OCI-LY1 (cell line): ENCODE measurements at regions not wholly inside any gene's neighbourhood (a gene's known extent, or its start where the extent isn't known, plus 50 kb on each side); places are given as distances from the start of the nearest gene placed in this dataset.

ENCODE experiments used
- H2AFZ ChIP-seq: fragments of 200-600 bp; sonication (generic), shearing (Covaris generic); 2 replicates; pipeline ENCODE4 v1.6.0; 2014; ENCODE audit warnings: antibody characterized with exemption, mild to moderate bottlenecking, low read length
- H3F3A ChIP-seq: fragments of 200-600 bp; sonication (generic), shearing (Covaris generic); 2 replicates; pipeline ENCODE4 v1.6.0; 2014; ENCODE audit warnings: mild to moderate bottlenecking, antibody characterized with exemption, low read length, moderate library complexity; ENCODE audit not compliant: insufficient read depth
- H3K27ac ChIP-seq: fragments of 200-600 bp; sonication (generic); 2 replicates; pipeline ENCODE4 v1.5.1; 2014; ENCODE audit warnings: low read length, mixed run types, mild to moderate bottlenecking, low read depth; ENCODE audit not compliant: poor library complexity, severe bottlenecking
- H3K27me3 ChIP-seq: fragments of 200-600 bp; sonication (generic); 2 replicates; pipeline ENCODE4 v1.6.0; 2014; ENCODE audit warnings: antibody characterized with exemption, mild to moderate bottlenecking, low read length, moderate library complexity; ENCODE audit not compliant: insufficient read depth
- H3K36me3 ChIP-seq: fragments of 200-600 bp; sonication (generic); 2 replicates; pipeline ENCODE4 v1.6.1; 2014; ENCODE audit warnings: mild to moderate bottlenecking, antibody characterized with exemption, low read length, moderate library complexity, mixed read lengths; ENCODE audit not compliant: insufficient read depth
- H3K4me1 ChIP-seq: fragments of 200-600 bp; sonication (generic); 2 replicates; pipeline ENCODE4 v1.5.1; 2014; ENCODE audit warnings: mild to moderate bottlenecking, low read length, moderate library complexity; ENCODE audit not compliant: insufficient read depth, severe bottlenecking
- H3K4me2 ChIP-seq: fragments of 200-600 bp; sonication (generic), shearing (Covaris generic); 2 replicates; pipeline ENCODE4 v1.6.1; 2014; ENCODE audit warnings: low read length
- H3K4me3 ChIP-seq: fragments of 200-600 bp; sonication (generic); 2 replicates; pipeline ENCODE4 v1.5.1; 2014; ENCODE audit warnings: low read length, low read depth, mild to moderate bottlenecking, mixed read lengths; ENCODE audit not compliant: poor library complexity, severe bottlenecking
- H3K79me2 ChIP-seq: fragments of 200-600 bp; shearing (Covaris generic); 2 replicates; pipeline ENCODE4 v1.6.1; 2016; ENCODE audit warnings: mixed run types, low read length, mixed read lengths; ENCODE audit not compliant: insufficient read depth
- H3K9ac ChIP-seq: fragments of 200-600 bp; sonication (generic), shearing (Covaris generic); 2 replicates; pipeline ENCODE4 v1.6.1; 2014; ENCODE audit warnings: mild to moderate bottlenecking, low read length, mixed read lengths
- H3K9me2 ChIP-seq: fragments of 200-600 bp; sonication (generic), shearing (Covaris generic); 2 replicates; pipeline ENCODE4 v1.6.1; 2014; ENCODE audit warnings: low read depth, mild to moderate bottlenecking, low read length, mixed read lengths
- H3K9me3 ChIP-seq: fragments of 200-600 bp; shearing (Covaris generic); 2 replicates; pipeline ENCODE4 v1.6.1; 2014; ENCODE audit warnings: low read length, mixed read lengths
- H4K20me1 ChIP-seq: fragments of 200-600 bp; sonication (generic), shearing (Covaris generic); 2 replicates; pipeline ENCODE4 v1.6.0; 2016; ENCODE audit warnings: mild to moderate bottlenecking, low read length; ENCODE audit not compliant: insufficient read depth
- EZH2 ChIP-seq: fragments of 200-600 bp; sonication (generic), shearing (Covaris generic); IDR thresholded peaks from 2 replicates; pipeline ENCODE4 v1.8.0; 2017; ENCODE audit warnings: borderline replicate concordance, mixed run types, mild to moderate bottlenecking, antibody characterized with exemption, low read length, moderate library complexity, mixed read lengths
- TF ChIP-seq, protein P1 (sequence below): fragments of 200-600 bp; sonication (generic), shearing (Covaris generic); IDR thresholded peaks from 2 replicates; pipeline ENCODE4 v1.5.1; 2017; ENCODE audit warnings: mild to moderate bottlenecking, antibody characterized with exemption, low read length, moderate library complexity, mixed read lengths

DNA sequence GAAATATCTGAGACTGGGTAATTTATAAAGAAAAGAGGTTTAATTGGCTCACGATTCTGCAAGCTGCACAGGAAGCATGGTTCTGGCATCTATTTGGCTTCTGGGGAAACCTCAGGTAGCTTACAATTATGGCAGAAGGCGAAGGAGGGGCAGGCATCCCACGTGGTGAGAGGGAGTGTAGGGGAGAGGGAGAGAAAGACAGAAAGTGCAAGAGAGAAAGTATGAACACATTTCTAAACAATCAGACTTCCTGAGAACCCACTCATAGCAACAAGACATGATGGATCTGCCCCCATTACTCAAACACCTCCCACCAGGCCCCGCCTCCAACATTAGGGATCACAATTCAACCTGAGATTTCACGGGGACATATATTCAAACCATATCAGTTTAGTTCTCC lies 107.4 kb downstream of the PERP start:
- Histone ChIP-seq H2AFZ (no peak overlapping the region), H3K4me2 (no peak overlapping the region), H3F3A (no peaks in the 10 kb centered on the region), H3K27me3 (no peaks in the 10 kb centered on the region), H3K36me3 (no peaks in the 10 kb centered on the region), H3K9me3 (peaks cover 3% of the 10 kb centered on the region; the same call in 1 of the 2 replicates), H3K4me1 (no peaks in the 10 kb centered on the region), H4K20me1 (no peaks in the 10 kb centered on the region), H3K27ac (no peak overlapping the region), H3K79me2 (no peaks in the 10 kb centered on the region), H3K4me3 (no peak overlapping the region), H3K9me2 (no peaks in the 10 kb centered on the region), H3K9ac (no peak overlapping the region)
- no peak for TF ChIP-seq EZH2

- Histone ChIP-seq H3K79me2 (no peaks in the 10 kb centered on the region), H3K27ac (no peak overlapping the region)
Measured at GRCh38 chr6:138000941-138001340, 106.3 kb downstream of the PERP start.

GRCh38 chr6:138001750-138002349 lies 105.4 kb downstream of the PERP start:
- TF ChIP-seq, protein P1, sequence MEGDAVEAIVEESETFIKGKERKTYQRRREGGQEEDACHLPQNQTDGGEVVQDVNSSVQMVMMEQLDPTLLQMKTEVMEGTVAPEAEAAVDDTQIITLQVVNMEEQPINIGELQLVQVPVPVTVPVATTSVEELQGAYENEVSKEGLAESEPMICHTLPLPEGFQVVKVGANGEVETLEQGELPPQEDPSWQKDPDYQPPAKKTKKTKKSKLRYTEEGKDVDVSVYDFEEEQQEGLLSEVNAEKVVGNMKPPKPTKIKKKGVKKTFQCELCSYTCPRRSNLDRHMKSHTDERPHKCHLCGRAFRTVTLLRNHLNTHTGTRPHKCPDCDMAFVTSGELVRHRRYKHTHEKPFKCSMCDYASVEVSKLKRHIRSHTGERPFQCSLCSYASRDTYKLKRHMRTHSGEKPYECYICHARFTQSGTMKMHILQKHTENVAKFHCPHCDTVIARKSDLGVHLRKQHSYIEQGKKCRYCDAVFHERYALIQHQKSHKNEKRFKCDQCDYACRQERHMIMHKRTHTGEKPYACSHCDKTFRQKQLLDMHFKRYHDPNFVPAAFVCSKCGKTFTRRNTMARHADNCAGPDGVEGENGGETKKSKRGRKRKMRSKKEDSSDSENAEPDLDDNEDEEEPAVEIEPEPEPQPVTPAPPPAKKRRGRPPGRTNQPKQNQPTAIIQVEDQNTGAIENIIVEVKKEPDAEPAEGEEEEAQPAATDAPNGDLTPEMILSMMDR, result peak; percentile 88
- TF ChIP-seq EZH2, result no peak
- Histone ChIP-seq H3K4me3 (no peak overlapping the region), H3K4me1 (no peaks in the 10 kb centered on the region), H3K36me3 (no peaks in the 10 kb centered on the region), H3K9ac (no peak overlapping the region), H3K79me2 (no peaks in the 10 kb centered on the region), H3K27ac (no peak overlapping the region), H3K9me2 (no peaks in the 10 kb centered on the region), H3F3A (no peaks in the 10 kb centered on the region), H3K27me3 (no peaks in the 10 kb centered on the region), H2AFZ (no peak overlapping the region), H3K9me3 (peaks cover 3% of the 10 kb centered on the region; the same call in 1 of the 2 replicates), H3K4me2 (no peak overlapping the region), H4K20me1 (no peaks in the 10 kb centered on the region)

More at GRCh38 chr6:138000941-138001340, 106.3 kb downstream of the PERP start:
- H3K4me3 ChIP-seq, result no peak overlapping the region
- H3K27me3 ChIP-seq, result no peaks in the 10 kb centered on the region
- no peaks in the 10 kb centered on the region for H3K36me3 ChIP-seq
- TF ChIP-seq, protein P1, result no peak
- no peak for TF ChIP-seq EZH2
- no peaks in the 10 kb centered on the region for H3K4me1 ChIP-seq
- no peaks in the 10 kb centered on the region for H4K20me1 ChIP-seq
- no peaks in the 10 kb centered on the region for H3K9me2 ChIP-seq
- no peak overlapping the region for H3K9ac ChIP-seq
- H3K9me3 ChIP-seq, result peaks cover 3% of the 10 kb centered on the region; the same call in 1 of the 2 replicates
- H3F3A ChIP-seq, result no peaks in the 10 kb centered on the region
- no peak overlapping the region for H3K4me2 ChIP-seq
- H2AFZ ChIP-seq, result no peak overlapping the region
